ENCODE measurements at regions not wholly inside any gene's neighbourhood (a gene's known extent, or its start where the extent isn't known, plus 50 kb on each side); places are given as distances from the start of the nearest gene placed in this dataset.
"Not testable (repeated sequence)": the region's sequence is repeated elsewhere in the genome, so short reads cannot be mapped to it uniquely, and the experiment has no call there.

DNA sequence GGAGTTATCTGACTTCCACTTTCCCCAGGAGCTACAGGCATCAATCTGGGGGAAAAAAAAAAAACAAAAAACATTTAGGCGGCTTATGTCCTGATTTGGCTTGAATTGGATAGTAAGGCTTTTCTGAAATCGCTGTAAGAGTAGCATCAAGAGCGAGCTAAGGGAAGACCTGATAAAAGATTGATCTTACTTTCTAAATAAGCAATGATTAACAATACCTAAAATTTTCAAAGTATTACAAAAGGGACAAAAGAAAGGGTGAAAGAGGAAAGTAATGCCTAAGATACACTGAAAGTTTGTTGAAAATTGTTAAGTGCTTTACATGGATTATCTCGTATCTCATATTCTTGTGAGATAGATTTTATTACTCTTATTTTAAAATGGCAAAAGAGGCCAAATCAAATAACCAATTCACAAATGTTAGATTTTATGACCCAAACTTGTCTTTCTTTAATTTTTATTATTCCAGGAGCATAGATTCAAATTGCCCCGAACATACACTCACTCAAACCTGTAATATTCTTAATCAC is 106.4 kb upstream of the PRSS16 start:
- DNase-seq (ENCODE audit: low spot score in 2 of 2) (no peak), ATAC-seq (replicated peaks; ENCODE audit: extremely low read depth, poor library complexity, severe bottlenecking) (no peak)
- Mint-ChIP-seq H3K9me3 (no peaks in the 10 kb centered on the region), H3K36me3 (ENCODE audit: insufficient read depth) (peaks cover 17% of the 10 kb centered on the region), H3K4me1 (peaks cover 36% of the 10 kb centered on the region), H3K27me3 (no peaks in the 10 kb centered on the region), H3K27ac (ENCODE audit: low read depth) (peak overlapping the region; percentile 93), H3K4me3 (peak overlapping the region; percentile 56)

DNA sequence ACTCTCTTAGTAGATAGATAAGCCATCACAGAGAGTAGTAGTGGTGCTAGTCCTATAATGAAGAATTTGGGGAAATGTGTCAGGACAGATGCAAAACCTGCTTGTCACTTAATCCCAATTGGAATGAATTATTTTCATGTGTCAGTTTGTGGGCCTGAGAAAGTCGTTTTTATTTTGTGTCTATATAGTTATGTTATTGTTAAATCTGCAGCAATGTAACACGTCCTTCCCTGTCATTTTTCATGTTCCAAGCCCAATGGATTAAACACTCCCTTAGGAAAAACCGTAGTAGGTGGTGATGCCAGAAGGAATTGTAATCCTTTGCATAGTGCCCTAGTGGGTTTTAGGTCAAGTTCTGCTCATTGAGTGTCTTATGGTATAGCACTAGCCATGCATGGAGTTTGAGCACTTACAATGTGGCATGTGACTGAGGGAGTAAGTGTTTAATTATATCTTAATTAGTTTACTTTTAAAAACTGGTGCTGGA is 105.9 kb upstream of the PRSS16 start:
- Mint-ChIP-seq H3K27ac (ENCODE audit: low read depth) (no peak overlapping the region), H3K9me3 (no peaks in the 10 kb centered on the region), H3K36me3 (ENCODE audit: insufficient read depth) (peaks cover 17% of the 10 kb centered on the region), H3K4me1 (peaks cover 36% of the 10 kb centered on the region), H3K4me3 (no peak overlapping the region), H3K27me3 (no peaks in the 10 kb centered on the region)
- no peak for DNase-seq (ENCODE audit: low spot score in 2 of 2)
- no peak for ATAC-seq (replicated peaks; ENCODE audit: extremely low read depth, poor library complexity, severe bottlenecking)

DNA sequence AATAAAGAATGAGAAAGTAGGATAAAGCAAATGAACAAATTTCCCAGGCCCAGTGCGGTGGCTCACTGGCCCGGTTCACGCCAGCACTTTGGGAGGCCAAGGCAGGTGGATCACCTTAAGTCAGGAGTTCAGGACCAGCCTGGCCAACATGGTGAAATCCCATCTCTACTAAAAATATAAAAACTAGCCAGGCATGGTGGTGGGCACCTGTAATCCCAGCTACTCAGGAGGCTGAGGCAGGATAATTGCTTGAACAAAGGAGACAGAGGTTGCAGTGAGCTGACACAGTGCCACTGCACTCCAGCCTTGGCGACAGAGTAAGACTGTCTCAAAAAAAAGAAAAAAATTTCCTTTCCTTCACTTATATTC is 104.5 kb upstream of the PRSS16 start:
- not testable (repeated sequence) for ATAC-seq (replicated peaks; ENCODE audit: extremely low read depth, poor library complexity, severe bottlenecking); H3K27ac Mint-ChIP-seq (ENCODE audit: low read depth); H3K27me3 Mint-ChIP-seq; DNase-seq (ENCODE audit: low spot score in 2 of 2); H3K4me3 Mint-ChIP-seq; H3K9me3 Mint-ChIP-seq
- H3K36me3 Mint-ChIP-seq (ENCODE audit: insufficient read depth): peaks cover 17% of the 10 kb centered on the region
- H3K4me1 Mint-ChIP-seq: peaks cover 35% of the 10 kb centered on the region

DNA sequence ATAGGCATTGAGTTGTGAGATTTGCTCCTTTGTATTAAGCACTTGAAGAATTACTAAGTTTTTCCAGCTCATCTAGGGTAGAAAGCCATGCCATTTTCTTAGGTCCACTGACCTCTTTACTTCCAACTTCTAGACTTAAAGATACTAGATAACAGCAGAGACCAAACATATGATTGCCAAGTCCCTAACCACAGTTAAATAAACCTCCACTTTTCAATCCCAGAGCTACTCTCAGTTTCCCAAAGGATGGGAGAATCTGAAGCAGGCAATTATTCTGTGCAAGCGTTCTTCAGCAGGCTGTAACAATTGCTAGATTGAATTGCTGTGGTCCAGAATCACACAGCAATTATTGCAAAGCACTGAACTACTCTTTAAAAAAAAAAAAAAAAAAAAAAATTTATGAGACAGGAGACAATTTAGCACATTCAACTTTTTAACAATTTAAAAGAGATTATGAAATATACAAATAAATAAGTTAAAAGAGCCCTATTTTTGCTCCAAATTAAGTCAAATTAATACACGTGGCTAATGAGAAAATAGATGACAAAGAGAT is 104.0 kb upstream of the PRSS16 start:
- Mint-ChIP-seq H3K27ac (ENCODE audit: low read depth) (no peak overlapping the region), H3K27me3 (no peaks in the 10 kb centered on the region), H3K4me3 (no peak overlapping the region), H3K36me3 (ENCODE audit: insufficient read depth) (peaks cover 14% of the 10 kb centered on the region), H3K4me1 (peaks cover 30% of the 10 kb centered on the region), H3K9me3 (no peaks in the 10 kb centered on the region)
- ATAC-seq (replicated peaks; ENCODE audit: extremely low read depth, poor library complexity, severe bottlenecking) (no peak), DNase-seq (ENCODE audit: low spot score in 2 of 2) (no peak)

DNA sequence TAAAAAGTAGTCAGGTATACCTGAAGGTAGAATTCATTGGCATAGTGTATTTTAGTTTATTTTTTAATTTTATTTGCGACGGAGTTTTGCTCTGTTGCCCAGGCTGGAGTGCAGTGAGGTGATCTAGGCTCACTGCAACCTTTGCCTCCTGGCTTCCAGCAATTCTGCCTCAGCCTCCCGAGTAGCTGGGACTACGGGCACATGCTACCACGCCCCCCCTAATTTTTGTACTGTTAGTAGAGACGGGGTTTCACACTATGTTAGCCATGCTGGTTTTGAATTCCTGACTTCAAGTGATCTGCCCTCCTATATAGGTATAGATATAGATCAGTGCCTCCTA is 102.8 kb upstream of the PRSS16 start:
- Mint-ChIP-seq H3K4me1 (peaks cover 18% of the 10 kb centered on the region), H3K27me3 (no peaks in the 10 kb centered on the region), H3K36me3 (ENCODE audit: insufficient read depth) (peaks cover 6% of the 10 kb centered on the region), H3K27ac (ENCODE audit: low read depth) (no peak overlapping the region), H3K4me3 (no peak overlapping the region), H3K9me3 (no peaks in the 10 kb centered on the region)
- ATAC-seq (replicated peaks; ENCODE audit: extremely low read depth, poor library complexity, severe bottlenecking): no peak
- no peak for DNase-seq (ENCODE audit: low spot score in 2 of 2)

DNA sequence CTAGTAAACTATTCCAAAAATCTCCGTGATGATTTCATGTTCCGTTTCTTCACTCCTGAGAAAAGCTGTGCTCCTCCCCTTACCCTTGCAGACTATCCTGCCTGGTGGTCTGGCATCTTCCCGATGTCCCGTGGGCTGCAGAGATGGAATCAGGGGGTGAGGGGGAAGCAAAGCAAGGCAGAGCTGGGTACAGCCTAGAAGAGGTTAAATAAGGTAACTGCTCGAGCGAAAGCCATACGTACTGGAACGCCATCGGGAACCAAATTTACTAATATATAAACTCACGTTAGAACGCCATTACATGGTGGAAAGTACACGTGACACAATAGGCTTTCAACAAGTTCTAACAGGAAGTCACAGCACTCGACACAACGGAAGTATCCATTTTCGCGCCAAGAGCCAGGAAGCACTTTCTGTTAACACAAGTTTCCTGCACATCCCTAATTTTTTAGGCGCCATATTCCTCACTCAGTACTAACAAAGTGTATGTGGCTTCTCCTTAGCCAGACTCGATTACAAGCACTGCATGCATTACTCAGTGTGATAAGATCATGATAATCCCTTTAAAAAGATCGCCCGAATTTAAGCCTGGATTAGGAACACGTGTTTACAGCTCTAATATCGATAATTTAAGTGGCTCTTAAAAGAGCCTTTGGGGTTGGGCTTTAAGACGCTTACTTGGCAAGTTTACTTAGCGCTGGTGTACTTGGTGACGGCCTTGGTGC is 101.6 kb upstream of the PRSS16 start:
- peaks cover 9% of the 10 kb centered on the region for H3K4me1 Mint-ChIP-seq
- no peaks in the 10 kb centered on the region for H3K27me3 Mint-ChIP-seq
- peaks cover 3% of the 10 kb centered on the region for H3K36me3 Mint-ChIP-seq (ENCODE audit: insufficient read depth)
- no peak overlapping the region for H3K4me3 Mint-ChIP-seq
- DNase-seq (ENCODE audit: low spot score in 2 of 2) (peak; percentile 35 to 65), ATAC-seq (replicated peaks; ENCODE audit: extremely low read depth, poor library complexity, severe bottlenecking) (peak; percentile 64)
- H3K9me3 Mint-ChIP-seq: no peaks in the 10 kb centered on the region
- no peak overlapping the region for H3K27ac Mint-ChIP-seq (ENCODE audit: low read depth)

DNA sequence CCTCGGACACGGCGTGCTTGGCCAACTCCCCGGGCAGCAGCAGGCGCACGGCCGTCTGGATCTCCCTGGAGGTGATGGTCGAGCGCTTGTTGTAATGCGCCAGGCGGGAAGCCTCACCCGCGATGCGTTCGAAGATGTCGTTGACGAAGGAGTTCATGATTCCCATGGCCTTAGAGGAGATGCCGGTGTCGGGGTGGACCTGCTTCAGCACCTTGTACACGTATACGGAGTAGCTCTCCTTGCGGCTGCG is 101.1 kb upstream of the PRSS16 start:
- H3K36me3 Mint-ChIP-seq (ENCODE audit: insufficient read depth); H3K27ac Mint-ChIP-seq (ENCODE audit: low read depth); H3K4me3 Mint-ChIP-seq; H3K4me1 Mint-ChIP-seq; DNase-seq (ENCODE audit: low spot score in 2 of 2); H3K27me3 Mint-ChIP-seq; H3K9me3 Mint-ChIP-seq: not testable (repeated sequence)
- ATAC-seq (replicated peaks; ENCODE audit: extremely low read depth, poor library complexity, severe bottlenecking): peak; percentile 41

DNA sequence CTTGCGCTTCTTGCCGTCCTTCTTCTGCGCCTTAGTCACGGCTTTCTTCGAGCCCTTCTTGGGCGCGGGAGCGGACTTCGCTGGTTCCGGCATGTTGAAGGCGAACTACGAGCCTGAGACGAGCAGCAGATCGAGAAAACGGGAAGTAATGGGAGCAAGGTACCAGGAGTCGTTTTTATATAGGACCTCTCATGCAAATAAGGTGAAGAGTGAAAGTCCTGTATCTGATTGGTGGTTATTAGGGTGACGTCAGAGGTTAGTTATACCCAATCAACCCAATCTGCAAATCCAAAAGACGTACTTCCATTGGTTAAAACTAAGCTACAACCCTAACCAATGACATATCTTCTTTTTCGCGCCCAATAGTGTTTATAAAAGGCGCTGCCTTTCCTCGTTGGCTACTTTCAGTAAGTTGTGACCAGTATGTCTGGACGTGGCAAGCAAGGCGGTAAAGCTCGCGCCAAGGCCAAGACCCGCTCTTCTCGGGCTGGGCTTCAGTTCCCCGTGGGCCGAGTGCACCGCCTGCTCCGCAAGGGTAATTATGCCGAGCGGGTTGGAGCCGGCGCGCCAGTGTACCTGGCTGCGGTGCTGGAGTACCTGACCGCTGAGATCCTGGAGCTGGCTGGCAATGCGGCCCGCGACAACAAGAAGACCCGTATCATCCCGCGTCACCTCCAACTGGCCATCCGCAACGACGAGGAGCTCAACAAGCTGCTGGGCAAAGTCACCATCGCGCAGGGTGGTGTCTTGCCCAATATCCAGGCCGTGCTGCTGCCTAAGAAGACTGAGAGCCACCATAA is 100.6 kb upstream of the PRSS16 start:
- H3K36me3 Mint-ChIP-seq (ENCODE audit: insufficient read depth): peaks cover 1% of the 10 kb centered on the region
- H3K9me3 Mint-ChIP-seq: no peaks in the 10 kb centered on the region
- no peak overlapping the region for H3K27ac Mint-ChIP-seq (ENCODE audit: low read depth)
- H3K4me3 Mint-ChIP-seq: no peak overlapping the region
- no peaks in the 10 kb centered on the region for H3K4me1 Mint-ChIP-seq
- ATAC-seq (replicated peaks; ENCODE audit: extremely low read depth, poor library complexity, severe bottlenecking) (peak; percentile 87), DNase-seq (ENCODE audit: low spot score in 2 of 2) (peak; percentile 77 to 80)
- H3K27me3 Mint-ChIP-seq: no peaks in the 10 kb centered on the region

DNA sequence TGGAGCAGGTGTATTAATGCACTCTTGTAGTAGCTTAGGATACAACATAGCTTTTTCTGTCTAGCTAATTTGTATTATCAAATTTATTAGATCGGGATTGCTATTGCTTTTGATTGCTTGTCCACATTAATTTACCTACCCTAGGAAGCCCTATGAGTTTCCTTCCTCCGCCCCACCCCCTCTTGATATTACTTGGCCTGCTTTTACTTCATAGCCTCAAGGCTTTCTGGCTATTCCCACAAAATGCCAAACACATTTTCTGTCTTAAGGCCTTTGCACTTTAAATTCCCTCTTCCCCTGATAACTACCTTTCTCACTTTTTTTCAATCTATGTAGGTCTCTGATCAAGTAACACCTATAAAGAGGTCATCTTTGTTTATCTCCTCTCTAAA is 99.1 kb upstream of the PRSS16 start:
- Mint-ChIP-seq H3K4me1 (no peaks in the 10 kb centered on the region), H3K4me3 (peak overlapping the region; percentile 3)

DNA sequence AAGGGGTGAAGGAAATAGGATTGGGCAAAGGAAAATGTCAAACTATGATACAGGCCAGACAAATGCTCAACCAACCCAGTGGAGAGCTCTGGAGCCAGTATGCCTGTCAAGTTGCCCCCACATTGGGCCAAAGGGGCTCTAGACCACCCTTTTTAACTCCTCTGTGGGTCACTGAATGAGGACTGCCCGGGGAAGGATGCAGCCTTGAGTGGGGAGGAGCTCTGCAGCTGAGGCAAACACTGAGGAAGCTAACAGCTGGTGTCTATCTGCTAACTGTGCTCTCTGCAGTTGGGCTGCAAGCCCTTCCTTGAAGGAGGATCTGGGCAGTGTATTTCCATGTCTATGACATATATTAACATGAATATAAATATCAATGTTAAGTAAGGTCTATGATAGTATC is 98.4 kb upstream of the PRSS16 start:
- no peaks in the 10 kb centered on the region for H3K9me3 Mint-ChIP-seq
- DNase-seq (ENCODE audit: low spot score in 2 of 2): no peak
- ATAC-seq (replicated peaks; ENCODE audit: extremely low read depth, poor library complexity, severe bottlenecking): no peak
- no peak overlapping the region for H3K27ac Mint-ChIP-seq (ENCODE audit: low read depth)
- H3K4me3 Mint-ChIP-seq: no peak overlapping the region
- no peaks in the 10 kb centered on the region for H3K27me3 Mint-ChIP-seq
- H3K4me1 Mint-ChIP-seq: no peaks in the 10 kb centered on the region
- H3K36me3 Mint-ChIP-seq (ENCODE audit: insufficient read depth): no peaks in the 10 kb centered on the region

More for the DNA sequence above, 99.1 kb upstream of the PRSS16 start:
- Mint-ChIP-seq H3K9me3 (no peaks in the 10 kb centered on the region), H3K27ac (ENCODE audit: low read depth) (no peak overlapping the region), H3K27me3 (no peaks in the 10 kb centered on the region), H3K36me3 (ENCODE audit: insufficient read depth) (no peaks in the 10 kb centered on the region)
- DNase-seq (ENCODE audit: low spot score in 2 of 2) (no peak), ATAC-seq (replicated peaks; ENCODE audit: extremely low read depth, poor library complexity, severe bottlenecking) (no peak)

DNA sequence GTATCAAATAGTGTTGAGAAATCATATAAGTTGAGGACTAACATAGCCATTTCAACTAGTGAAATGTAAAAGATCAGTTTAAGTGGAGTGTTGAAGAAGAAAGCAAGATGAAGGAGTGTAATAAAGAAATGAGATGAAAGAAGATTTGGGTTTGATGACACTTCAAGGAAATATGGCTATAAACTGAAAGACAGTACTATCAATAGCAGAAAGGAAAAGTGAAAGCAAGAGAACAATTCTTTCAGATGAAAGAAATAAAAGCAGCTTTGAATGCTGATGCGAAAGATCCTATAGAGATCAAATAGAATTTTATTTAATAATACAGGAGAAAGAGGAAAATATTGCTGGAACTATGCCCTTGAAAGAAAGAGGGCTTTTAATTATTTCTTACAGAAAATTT is 92.8 kb upstream of the PRSS16 start:
- Mint-ChIP-seq H3K27ac (ENCODE audit: low read depth) (peak overlapping the region; percentile 74), H3K4me3 (peak overlapping the region; percentile 1), H3K27me3 (no peaks in the 10 kb centered on the region), H3K4me1 (peaks cover 33% of the 10 kb centered on the region), H3K36me3 (ENCODE audit: insufficient read depth) (peaks cover 14% of the 10 kb centered on the region), H3K9me3 (no peaks in the 10 kb centered on the region)
- DNase-seq (ENCODE audit: low spot score in 2 of 2) (no peak), ATAC-seq (replicated peaks; ENCODE audit: extremely low read depth, poor library complexity, severe bottlenecking) (no peak)

DNA sequence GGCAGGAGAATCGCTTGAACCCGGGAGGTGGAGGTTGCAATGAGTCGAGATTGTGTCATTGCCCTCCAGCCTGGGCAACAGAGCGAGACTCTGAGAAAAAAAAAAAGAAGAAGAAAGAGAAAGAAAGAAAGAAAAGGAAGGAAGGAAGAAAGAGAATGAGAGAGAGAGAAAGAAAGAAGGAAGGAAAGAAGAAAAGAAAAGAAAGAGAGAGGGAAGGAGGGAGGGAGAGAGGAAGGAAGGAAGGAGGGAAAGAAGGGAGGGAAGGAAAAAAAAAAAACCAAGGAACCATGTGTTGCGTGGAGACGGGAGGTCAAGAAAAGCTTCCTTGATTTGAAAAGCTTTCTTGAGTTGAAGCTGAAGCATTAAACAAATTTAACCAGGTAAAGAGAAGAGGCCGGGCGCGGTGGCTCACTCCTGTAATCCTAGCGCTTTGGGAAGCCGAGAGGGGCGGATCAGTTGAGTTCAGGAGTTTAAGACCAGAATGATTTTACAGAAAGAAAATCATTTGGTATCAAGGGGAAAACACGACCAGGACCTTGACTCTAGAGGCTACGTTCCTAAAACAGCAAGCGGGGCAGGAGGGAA is 90.5 kb upstream of the PRSS16 start:
- no peak for DNase-seq (ENCODE audit: low spot score in 2 of 2)
- Mint-ChIP-seq H3K36me3 (ENCODE audit: insufficient read depth) (peaks cover 17% of the 10 kb centered on the region), H3K9me3 (no peaks in the 10 kb centered on the region), H3K27me3 (no peaks in the 10 kb centered on the region), H3K4me3 (peak overlapping the region; percentile 81), H3K4me1 (peaks cover 39% of the 10 kb centered on the region), H3K27ac (ENCODE audit: low read depth) (peak overlapping the region; percentile 96)
- ATAC-seq (replicated peaks; ENCODE audit: extremely low read depth, poor library complexity, severe bottlenecking): no peak
